Upper lobe of right lung (tissue), 1 donor: ENCODE measurements at regions not wholly inside any gene's neighbourhood (a gene's known extent, or its start where the extent isn't known, plus 50 kb on each side); places are given as distances from the start of the nearest gene placed in this dataset.

Experiments used
- ATAC-seq: fragments of 200-7000 bp; cut with Tn5 transposase; one replicate; pipeline ENCODE4 v1.9.1; 2020; ENCODE audit warnings: mild to moderate bottlenecking, moderate library complexity
- DNase-seq: peaks from one replicate; pipeline ENCODE4 v3.0.0-alpha.2; 2020
- H3K27ac ChIP-seq: fragments of 200-600 bp; one replicate; pipeline ENCODE4 v1.8.0; 2022
- H3K27me3 ChIP-seq: fragments of 200-600 bp; one replicate; pipeline ENCODE4 v1.8.0; 2022; ENCODE audit warnings: mild to moderate bottlenecking
- H3K36me3 ChIP-seq: fragments of 200-600 bp; one replicate; pipeline ENCODE4 v1.8.0; 2022
- H3K4me1 ChIP-seq: fragments of 200-600 bp; one replicate; pipeline ENCODE4 v1.8.0; 2022
- H3K4me3 ChIP-seq: fragments of 200-600 bp; one replicate; pipeline ENCODE4 v1.8.0; 2022; ENCODE audit warnings: mild to moderate bottlenecking
- H3K9me3 ChIP-seq: fragments of 200-600 bp; one replicate; pipeline ENCODE4 v1.8.0; 2022
- CTCF ChIP-seq: fragments of 200-600 bp; IDR thresholded peaks from one replicate; pipeline ENCODE4 v1.8.0; 2022; ENCODE audit warnings: antibody characterized with exemption
- intact Hi-C: fragments of 100-400 bp; cut with DNase I; formaldehyde crosslinking; loops from one replicate; pipeline ENCODE4 v1.11.0; 2022
- donor health status: DM: no; HTN: yes; CAD: no; lungs with severe emphysema.

- intact Hi-C loops, result no loop called here
- H3K4me1 ChIP-seq, result no peaks in the 10 kb centered on the region
- TF ChIP-seq CTCF, result no peak
- no peak for DNase-seq
- H3K9me3 ChIP-seq, result no peaks in the 10 kb centered on the region
- ATAC-seq, result no peak
- no peak overlapping the region for H3K27ac ChIP-seq
- H3K4me3 ChIP-seq, result no peak overlapping the region
- no peaks in the 10 kb centered on the region for H3K27me3 ChIP-seq
- H3K36me3 ChIP-seq, result no peaks in the 10 kb centered on the region
Measured at GRCh38 chr9:20208226-20208625, 414.1 kb downstream of the MLLT3 start.

- no peaks in the 10 kb centered on the region for H3K9me3 ChIP-seq
- intact Hi-C loops, result no loop called here
- H3K27me3 ChIP-seq, result no peaks in the 10 kb centered on the region
- no peaks in the 10 kb centered on the region for H3K4me1 ChIP-seq
- H3K36me3 ChIP-seq, result no peaks in the 10 kb centered on the region
- H3K27ac ChIP-seq, result no peak overlapping the region
- no peak overlapping the region for H3K4me3 ChIP-seq
- no peak for ATAC-seq
- TF ChIP-seq CTCF, result no peak
- no peak for DNase-seq
Measured at GRCh38 chr9:20207176-20207575, 415.1 kb downstream of the MLLT3 start.

GRCh38 chr9:20205821-20206220 lies 416.5 kb downstream of the MLLT3 start:
- Histone ChIP-seq H3K9me3 (no peaks in the 10 kb centered on the region), H3K27ac (no peak overlapping the region), H3K4me3 (no peak overlapping the region), H3K4me1 (no peaks in the 10 kb centered on the region), H3K36me3 (no peaks in the 10 kb centered on the region), H3K27me3 (no peaks in the 10 kb centered on the region)
- intact Hi-C loops, result no loop called here
- no peak for TF ChIP-seq CTCF
- DNase-seq (no peak), ATAC-seq (no peak)

- ATAC-seq (no peak), DNase-seq (no peak)
- no peak for TF ChIP-seq CTCF
- H3K4me1 ChIP-seq, result no peaks in the 10 kb centered on the region
- no peaks in the 10 kb centered on the region for H3K9me3 ChIP-seq
- no peak overlapping the region for H3K27ac ChIP-seq
- no peaks in the 10 kb centered on the region for H3K36me3 ChIP-seq
- intact Hi-C loops, result no loop called here
- no peak overlapping the region for H3K4me3 ChIP-seq
- H3K27me3 ChIP-seq, result no peaks in the 10 kb centered on the region
Measured at GRCh38 chr9:20200991-20201431, 412.2 kb upstream of the SLC24A2 start.

GRCh38 chr9:20200581-20200980 lies 411.7 kb upstream of the SLC24A2 start:
- intact Hi-C loops, result no loop called here
- H3K9me3 ChIP-seq, result no peaks in the 10 kb centered on the region
- no peaks in the 10 kb centered on the region for H3K4me1 ChIP-seq
- no peaks in the 10 kb centered on the region for H3K27me3 ChIP-seq
- ATAC-seq (no peak), DNase-seq (no peak)
- no peak overlapping the region for H3K27ac ChIP-seq
- no peaks in the 10 kb centered on the region for H3K36me3 ChIP-seq
- no peak overlapping the region for H3K4me3 ChIP-seq
- TF ChIP-seq CTCF, result no peak

- Histone ChIP-seq H3K9me3 (no peaks in the 10 kb centered on the region), H3K27ac (no peak overlapping the region), H3K27me3 (no peaks in the 10 kb centered on the region), H3K4me1 (no peaks in the 10 kb centered on the region), H3K36me3 (no peaks in the 10 kb centered on the region), H3K4me3 (no peak overlapping the region)
- intact Hi-C loops, result no loop called here
- no peak for DNase-seq
- no peak for ATAC-seq
- TF ChIP-seq CTCF, result no peak
Measured at GRCh38 chr9:20199111-20199510, 410.3 kb upstream of the SLC24A2 start.
